ENCODE measurements at regions not wholly inside any gene's neighbourhood (a gene's known extent, or its start where the extent isn't known, plus 50 kb on each side); places are given as distances from the start of the nearest gene placed in this dataset.

DNA sequence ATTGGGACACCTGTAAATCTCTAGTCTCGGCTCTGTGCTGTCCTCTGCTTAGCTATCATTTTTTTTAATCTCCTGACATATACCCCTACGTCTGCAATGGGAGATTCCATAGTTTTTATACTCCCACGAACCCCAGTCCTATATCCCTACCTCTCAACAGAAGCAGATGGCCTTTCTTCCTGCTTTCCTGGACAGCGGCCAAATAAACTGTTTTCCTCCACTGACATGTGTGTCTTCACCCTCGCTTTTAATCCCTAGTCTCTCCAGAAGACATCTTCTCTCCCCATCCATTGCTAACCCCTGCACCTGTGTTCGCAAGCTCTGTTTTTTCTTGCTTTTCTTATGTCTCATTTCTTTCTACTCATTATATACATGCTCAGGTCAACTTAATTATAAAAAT lies 395.4 kb downstream of the EPHA4 start:
- TF ChIP-seq, protein P1, sequence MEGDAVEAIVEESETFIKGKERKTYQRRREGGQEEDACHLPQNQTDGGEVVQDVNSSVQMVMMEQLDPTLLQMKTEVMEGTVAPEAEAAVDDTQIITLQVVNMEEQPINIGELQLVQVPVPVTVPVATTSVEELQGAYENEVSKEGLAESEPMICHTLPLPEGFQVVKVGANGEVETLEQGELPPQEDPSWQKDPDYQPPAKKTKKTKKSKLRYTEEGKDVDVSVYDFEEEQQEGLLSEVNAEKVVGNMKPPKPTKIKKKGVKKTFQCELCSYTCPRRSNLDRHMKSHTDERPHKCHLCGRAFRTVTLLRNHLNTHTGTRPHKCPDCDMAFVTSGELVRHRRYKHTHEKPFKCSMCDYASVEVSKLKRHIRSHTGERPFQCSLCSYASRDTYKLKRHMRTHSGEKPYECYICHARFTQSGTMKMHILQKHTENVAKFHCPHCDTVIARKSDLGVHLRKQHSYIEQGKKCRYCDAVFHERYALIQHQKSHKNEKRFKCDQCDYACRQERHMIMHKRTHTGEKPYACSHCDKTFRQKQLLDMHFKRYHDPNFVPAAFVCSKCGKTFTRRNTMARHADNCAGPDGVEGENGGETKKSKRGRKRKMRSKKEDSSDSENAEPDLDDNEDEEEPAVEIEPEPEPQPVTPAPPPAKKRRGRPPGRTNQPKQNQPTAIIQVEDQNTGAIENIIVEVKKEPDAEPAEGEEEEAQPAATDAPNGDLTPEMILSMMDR (IDR thresholded peaks at IDR 0.05) = no peak

DNA sequence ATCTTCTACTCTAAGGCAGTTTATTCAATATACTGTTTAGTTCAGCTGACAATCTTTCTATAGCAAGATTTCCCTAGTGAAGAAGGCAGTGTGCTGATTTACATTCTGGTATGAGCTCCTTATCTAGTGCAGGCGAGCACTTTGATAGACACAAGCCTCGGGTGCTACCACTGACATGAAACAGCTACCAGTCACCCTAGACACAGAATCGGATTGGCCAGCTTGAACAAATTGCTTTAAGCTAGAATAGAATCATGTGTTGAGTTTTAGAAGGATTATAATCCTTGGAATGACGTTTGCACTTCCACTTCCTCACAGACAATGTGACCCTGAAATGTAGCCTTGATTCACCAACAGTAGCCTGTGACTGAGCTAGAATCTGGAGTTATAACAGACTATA lies 394.0 kb downstream of the EPHA4 start:
- TF ChIP-seq, protein P1 (IDR thresholded peaks at IDR 0.05) = no peak

DNA sequence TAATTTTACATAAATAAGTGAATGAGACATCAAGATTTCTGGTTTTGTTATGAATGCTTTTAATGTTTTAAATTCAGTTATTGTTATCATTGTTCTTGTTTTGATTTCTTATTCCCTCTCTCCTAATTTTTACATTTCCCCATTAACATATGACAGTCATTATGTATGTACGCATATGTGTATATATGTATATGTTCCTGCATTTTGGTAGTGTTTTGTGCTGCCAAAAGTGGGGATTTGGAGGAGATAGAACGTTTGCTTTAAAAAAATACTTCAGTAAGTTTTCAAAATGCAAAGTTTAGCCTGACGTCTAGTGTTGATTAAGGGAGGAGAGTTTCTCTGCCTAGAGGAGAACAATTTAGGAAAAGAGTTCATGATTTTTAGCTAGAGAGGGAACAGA lies 385.2 kb downstream of the EPHA4 start:
- TF ChIP-seq, protein P1 (IDR thresholded peaks at IDR 0.05) = no peak

DNA sequence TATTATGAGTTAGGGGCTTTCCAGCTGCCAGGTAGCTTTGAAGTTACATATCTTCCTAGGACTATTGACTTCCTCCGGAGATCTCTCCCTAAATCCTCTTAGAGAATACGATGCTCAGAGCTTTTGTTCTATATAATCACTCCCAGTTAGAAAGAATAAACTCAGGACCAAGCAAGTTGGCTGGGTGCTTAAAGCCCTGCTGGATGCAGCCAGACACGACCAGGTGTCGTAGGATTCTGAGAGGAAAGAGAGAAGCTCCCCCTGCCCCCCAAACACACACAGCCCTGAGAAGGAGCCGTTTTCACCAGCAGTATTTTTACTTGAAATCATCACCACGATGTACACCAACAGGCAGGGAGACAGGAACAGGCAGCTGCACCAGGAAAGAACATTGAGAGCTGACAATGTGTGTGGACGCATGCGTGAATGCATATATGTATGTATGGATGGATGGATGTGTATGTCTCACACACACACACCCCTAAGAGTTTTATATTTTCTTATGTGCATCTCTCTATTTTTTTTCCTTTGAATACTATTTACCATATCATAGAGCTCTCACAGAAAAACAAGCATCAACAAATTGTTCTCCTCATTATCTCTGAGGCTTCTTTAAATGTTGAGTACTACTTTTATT lies 382.6 kb downstream of the EPHA4 start:
- TF ChIP-seq, protein P1 (IDR thresholded peaks at IDR 0.05) = no peak

DNA sequence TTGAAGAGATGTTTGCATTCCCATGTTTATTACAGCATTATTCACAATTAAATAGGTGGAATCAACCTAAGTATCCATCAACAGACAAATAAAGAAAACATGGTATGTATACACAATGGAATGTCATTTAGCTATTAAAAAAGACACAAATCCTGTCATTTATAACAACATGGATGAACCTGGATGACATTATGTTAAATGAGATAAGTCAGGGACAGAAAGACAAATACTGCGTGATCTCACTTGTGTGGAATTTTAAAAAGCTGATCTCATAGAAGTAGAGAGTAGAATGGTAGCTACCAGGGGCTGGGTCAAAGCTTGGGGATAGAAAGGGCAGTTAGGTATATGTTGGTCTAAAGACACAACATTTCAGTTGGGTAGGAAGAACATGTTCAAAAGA lies 376.3 kb downstream of the EPHA4 start:
- TF ChIP-seq, protein P1 (IDR thresholded peaks at IDR 0.05) = no peak

DNA sequence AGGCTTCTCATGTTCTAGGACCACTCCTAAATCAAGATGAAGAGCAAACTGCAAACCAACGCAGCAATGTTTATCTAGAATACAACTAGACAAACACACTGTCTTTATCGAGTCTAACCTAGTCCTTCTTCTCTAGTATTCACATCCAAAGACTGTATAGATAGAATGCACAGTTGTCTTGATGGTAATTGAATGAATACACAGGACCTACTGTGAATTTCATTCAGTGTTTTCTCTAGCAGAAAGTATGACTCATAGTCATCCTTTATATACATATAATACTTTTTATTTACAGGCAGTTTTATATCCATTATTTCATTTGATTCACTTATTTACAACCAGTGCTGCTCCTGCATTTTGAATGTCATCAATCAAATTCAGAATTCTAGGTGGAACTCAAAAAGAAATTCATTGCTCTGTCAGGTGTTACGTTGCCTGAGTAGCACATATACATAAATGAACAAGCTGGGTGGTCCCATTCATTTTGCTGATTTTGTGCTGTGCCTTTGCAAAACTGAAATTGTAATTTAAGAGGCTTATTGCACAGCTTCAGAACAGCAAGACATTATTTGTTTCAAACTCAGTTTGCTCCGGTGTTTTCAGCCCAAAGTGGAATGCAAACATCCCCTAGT lies 374.8 kb downstream of the EPHA4 start:
- TF ChIP-seq, protein P1 (IDR thresholded peaks at IDR 0.05) = no peak

DNA sequence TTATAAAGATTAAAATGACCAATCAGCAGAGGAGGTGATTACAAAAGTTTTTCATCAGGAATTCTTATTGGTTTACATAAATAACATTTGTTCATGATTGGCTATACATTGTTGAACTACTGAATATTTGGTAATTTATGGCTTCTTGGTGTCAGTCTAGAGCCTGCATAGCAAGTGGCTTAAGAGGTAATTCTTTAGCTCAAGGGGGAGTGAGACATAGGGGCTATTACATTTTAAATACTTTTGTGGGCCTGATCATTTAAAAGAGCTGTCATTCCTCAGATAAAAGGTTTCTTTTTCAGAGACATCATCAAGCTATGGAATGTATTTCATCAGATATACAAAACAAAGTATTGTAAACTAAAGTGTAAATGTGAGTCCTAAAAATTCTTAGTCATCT lies 373.8 kb downstream of the EPHA4 start:
- TF ChIP-seq, protein P1 (IDR thresholded peaks at IDR 0.05) = no peak

All from LNCAP (cell line).